GM12878 (cell line): ENCODE measurements at regions not wholly inside any gene's neighbourhood (a gene's known extent, or its start where the extent isn't known, plus 50 kb on each side); places are given as distances from the start of the nearest gene placed in this dataset.

Experiments used
- CBFB ChIP-seq: IDR thresholded peaks from 2 replicates; pipeline ENCODE4 v1.6.1; 2016; ENCODE audit warnings: antibody characterized with exemption, low read depth
- CHD1 ChIP-seq: IDR thresholded peaks from 2 replicates; pipeline ENCODE4 v1.6.1; 2012; ENCODE audit warnings: low read depth, low read length, improper control_type of control experiment
- MXI1 ChIP-seq: fragments of 150-350 bp; IDR thresholded peaks from 2 replicates; pipeline ENCODE4 v1.6.1; 2011; ENCODE audit warnings: low read depth, mild to moderate bottlenecking, inconsistent platforms, low read length, improper control_type of control experiment
- MYC ChIP-seq: IDR thresholded peaks from 2 replicates; pipeline ENCODE4 v1.6.1; 2011; ENCODE audit warnings: mild to moderate bottlenecking, low read length, moderate library complexity, inconsistent platforms; ENCODE audit not compliant: insufficient read depth, insufficient replicate concordance, insufficient read length, severe bottlenecking
- POLR2AphosphoS5 ChIP-seq: IDR thresholded peaks from 2 replicates; pipeline ENCODE4 v1.6.1; 2011; ENCODE audit warnings: mild to moderate bottlenecking, low read length, inconsistent platforms
- STAT1 ChIP-seq: fragments of 450-650 bp; conservative IDR thresholded peaks from 2 replicates; pipeline ENCODE4 v1.6.1; 2014; ENCODE audit warnings: antibody characterized with exemption, mild to moderate bottlenecking
- ZBED1 ChIP-seq: IDR thresholded peaks from 2 replicates; pipeline ENCODE4 v1.6.1; 2016; ENCODE audit warnings: borderline replicate concordance
- TF ChIP-seq, protein P1 (sequence below): fragments of 150-350 bp; IDR thresholded peaks from 2 replicates; pipeline ENCODE4 v1.6.1; 2016; ENCODE audit warnings: low read depth, low read length
- TF ChIP-seq, protein P2 (sequence below), 3 experiments: IDR thresholded peaks in 2 of 3; conservative IDR thresholded peaks in 1 of 3; 2 replicates each; pipeline ENCODE4 v1.5.1; 2011; ENCODE audit warnings: low read depth in 3 of 3, low read length in 3 of 3, mild to moderate bottlenecking in 3 of 3, control low read depth in 2 of 3, moderate library complexity in 2 of 3, inconsistent platforms in 1 of 3, mixed read lengths in 1 of 3; ENCODE audit not compliant: control insufficient read depth in 2 of 3, insufficient read depth in 1 of 3; ENCODE audit errors: extremely low read depth in 1 of 3
- TF ChIP-seq, protein P3 (sequence below): fragments of 450-650 bp; formaldehyde crosslinking; IDR thresholded peaks from 2 replicates; pipeline ENCODE4 v1.4.0; 2020; ENCODE audit warnings: mild to moderate bottlenecking, moderate library complexity

DNA sequence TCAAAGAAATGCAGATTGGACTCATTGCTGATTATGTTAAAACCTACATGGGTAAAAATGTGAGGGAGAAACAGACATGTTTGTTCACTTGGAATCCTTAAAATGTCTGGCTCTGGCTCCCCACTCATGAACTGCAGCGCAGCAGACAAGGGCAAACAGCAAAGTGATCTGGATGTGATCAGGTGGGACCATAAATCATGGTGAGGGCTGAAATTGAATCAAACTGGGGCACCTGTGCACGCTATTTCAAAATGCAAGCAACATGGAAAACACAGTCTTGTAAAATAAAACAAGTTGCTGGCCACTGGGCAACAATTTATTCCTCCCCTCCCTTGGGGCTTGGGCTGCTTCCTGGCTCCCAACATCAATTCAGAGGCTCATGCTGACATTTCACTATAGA is 373.4 kb downstream of the SEC16B start (continued):
- TF ChIP-seq, protein P1, sequence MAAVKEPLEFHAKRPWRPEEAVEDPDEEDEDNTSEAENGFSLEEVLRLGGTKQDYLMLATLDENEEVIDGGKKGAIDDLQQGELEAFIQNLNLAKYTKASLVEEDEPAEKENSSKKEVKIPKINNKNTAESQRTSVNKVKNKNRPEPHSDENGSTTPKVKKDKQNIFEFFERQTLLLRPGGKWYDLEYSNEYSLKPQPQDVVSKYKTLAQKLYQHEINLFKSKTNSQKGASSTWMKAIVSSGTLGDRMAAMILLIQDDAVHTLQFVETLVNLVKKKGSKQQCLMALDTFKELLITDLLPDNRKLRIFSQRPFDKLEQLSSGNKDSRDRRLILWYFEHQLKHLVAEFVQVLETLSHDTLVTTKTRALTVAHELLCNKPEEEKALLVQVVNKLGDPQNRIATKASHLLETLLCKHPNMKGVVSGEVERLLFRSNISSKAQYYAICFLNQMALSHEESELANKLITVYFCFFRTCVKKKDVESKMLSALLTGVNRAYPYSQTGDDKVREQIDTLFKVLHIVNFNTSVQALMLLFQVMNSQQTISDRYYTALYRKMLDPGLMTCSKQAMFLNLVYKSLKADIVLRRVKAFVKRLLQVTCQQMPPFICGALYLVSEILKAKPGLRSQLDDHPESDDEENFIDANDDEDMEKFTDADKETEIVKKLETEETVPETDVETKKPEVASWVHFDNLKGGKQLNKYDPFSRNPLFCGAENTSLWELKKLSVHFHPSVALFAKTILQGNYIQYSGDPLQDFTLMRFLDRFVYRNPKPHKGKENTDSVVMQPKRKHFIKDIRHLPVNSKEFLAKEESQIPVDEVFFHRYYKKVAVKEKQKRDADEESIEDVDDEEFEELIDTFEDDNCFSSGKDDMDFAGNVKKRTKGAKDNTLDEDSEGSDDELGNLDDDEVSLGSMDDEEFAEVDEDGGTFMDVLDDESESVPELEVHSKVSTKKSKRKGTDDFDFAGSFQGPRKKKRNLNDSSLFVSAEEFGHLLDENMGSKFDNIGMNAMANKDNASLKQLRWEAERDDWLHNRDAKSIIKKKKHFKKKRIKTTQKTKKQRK: no peak
- TF ChIP-seq, protein P2, sequence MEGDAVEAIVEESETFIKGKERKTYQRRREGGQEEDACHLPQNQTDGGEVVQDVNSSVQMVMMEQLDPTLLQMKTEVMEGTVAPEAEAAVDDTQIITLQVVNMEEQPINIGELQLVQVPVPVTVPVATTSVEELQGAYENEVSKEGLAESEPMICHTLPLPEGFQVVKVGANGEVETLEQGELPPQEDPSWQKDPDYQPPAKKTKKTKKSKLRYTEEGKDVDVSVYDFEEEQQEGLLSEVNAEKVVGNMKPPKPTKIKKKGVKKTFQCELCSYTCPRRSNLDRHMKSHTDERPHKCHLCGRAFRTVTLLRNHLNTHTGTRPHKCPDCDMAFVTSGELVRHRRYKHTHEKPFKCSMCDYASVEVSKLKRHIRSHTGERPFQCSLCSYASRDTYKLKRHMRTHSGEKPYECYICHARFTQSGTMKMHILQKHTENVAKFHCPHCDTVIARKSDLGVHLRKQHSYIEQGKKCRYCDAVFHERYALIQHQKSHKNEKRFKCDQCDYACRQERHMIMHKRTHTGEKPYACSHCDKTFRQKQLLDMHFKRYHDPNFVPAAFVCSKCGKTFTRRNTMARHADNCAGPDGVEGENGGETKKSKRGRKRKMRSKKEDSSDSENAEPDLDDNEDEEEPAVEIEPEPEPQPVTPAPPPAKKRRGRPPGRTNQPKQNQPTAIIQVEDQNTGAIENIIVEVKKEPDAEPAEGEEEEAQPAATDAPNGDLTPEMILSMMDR (IDR thresholded peaks at IDR 0.05 in 2 of 3, conservative IDR thresholded peaks at IDR 0.05 in 1 of 3; ENCODE audit: control insufficient read depth in 2 of 3, extremely low read depth in 1 of 3, insufficient read depth in 1 of 3, low read depth in 3 of 3, low read length in 3 of 3): no peak
- TF ChIP-seq MXI1: no peak
- TF ChIP-seq, protein P3, sequence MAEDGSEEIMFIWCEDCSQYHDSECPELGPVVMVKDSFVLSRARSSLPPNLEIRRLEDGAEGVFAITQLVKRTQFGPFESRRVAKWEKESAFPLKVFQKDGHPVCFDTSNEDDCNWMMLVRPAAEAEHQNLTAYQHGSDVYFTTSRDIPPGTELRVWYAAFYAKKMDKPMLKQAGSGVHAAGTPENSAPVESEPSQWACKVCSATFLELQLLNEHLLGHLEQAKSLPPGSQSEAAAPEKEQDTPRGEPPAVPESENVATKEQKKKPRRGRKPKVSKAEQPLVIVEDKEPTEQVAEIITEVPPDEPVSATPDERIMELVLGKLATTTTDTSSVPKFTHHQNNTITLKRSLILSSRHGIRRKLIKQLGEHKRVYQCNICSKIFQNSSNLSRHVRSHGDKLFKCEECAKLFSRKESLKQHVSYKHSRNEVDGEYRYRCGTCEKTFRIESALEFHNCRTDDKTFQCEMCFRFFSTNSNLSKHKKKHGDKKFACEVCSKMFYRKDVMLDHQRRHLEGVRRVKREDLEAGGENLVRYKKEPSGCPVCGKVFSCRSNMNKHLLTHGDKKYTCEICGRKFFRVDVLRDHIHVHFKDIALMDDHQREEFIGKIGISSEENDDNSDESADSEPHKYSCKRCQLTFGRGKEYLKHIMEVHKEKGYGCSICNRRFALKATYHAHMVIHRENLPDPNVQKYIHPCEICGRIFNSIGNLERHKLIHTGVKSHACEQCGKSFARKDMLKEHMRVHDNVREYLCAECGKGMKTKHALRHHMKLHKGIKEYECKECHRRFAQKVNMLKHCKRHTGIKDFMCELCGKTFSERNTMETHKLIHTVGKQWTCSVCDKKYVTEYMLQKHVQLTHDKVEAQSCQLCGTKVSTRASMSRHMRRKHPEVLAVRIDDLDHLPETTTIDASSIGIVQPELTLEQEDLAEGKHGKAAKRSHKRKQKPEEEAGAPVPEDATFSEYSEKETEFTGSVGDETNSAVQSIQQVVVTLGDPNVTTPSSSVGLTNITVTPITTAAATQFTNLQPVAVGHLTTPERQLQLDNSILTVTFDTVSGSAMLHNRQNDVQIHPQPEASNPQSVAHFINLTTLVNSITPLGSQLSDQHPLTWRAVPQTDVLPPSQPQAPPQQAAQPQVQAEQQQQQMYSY (CRISPR knock-in tag): no peak
- TF ChIP-seq POLR2AphosphoS5: no peak
- no peak for TF ChIP-seq CBFB
- TF ChIP-seq STAT1: no peak
- no peak for TF ChIP-seq CHD1
- no peak for TF ChIP-seq ZBED1
- TF ChIP-seq MYC: no peak
